ENCODE measurements at regions not wholly inside any gene's neighbourhood (a gene's known extent, or its start where the extent isn't known, plus 50 kb on each side); places are given as distances from the start of the nearest gene placed in this dataset.

- intact Hi-C loops (cut with micrococcal nuclease) = no loop called here
Measured at GRCh38 chr4:52266537-52267137, 215.5 kb downstream of the SPATA18 start.

GRCh38 chr4:52269761-52270160 is 218.7 kb downstream of the SPATA18 start:
- Histone ChIP-seq H4K20me1 (ENCODE audit: insufficient read depth) (no peaks in the 10 kb centered on the region), H3K9me2 (ENCODE audit: insufficient read depth) (no peaks in the 10 kb centered on the region), H3K4me1 (ENCODE audit: control insufficient read depth in 1 of 2, insufficient read depth in 2 of 2, low read length in 2 of 2) (no peaks in the 10 kb centered on the region), H3K4me2 (ENCODE audit: low read length) (no peak overlapping the region), H3K36me3 (ENCODE audit: control insufficient read depth in 1 of 2, insufficient read depth in 2 of 2, low read length in 2 of 2) (no peaks in the 10 kb centered on the region), H3K4me3 (replicated peaks in 1 of 2; ENCODE audit: low read depth in 1 of 2, low read length in 2 of 2) (no peak overlapping the region), H3K9ac (ENCODE audit: low read length) (no peak overlapping the region), H3K27ac (ENCODE audit: low read depth, low read length) (no peak overlapping the region), H3K79me2 (ENCODE audit: insufficient read depth, low read length) (no peaks in the 10 kb centered on the region), H3K27me3 (ENCODE audit: insufficient read depth, low read length) (peaks cover 12% of the 10 kb centered on the region; the same call in 1 of the 2 replicates), H3K9me3 (ENCODE audit: control insufficient read depth in 1 of 2, insufficient read depth in 1 of 2, low read depth in 1 of 2, low read length in 2 of 2) (no peaks in the 10 kb centered on the region), H2AFZ (ENCODE audit: low read depth, low read length, poor library complexity, severe bottlenecking) (no peak overlapping the region)
- BruUV-seq (replicated peaks) = no TSS peak
- TF ChIP-seq SRF (IDR thresholded peaks at IDR 0.05; ENCODE audit: low read depth) (no peak), SP1 (IDR thresholded peaks at IDR 0.05; ENCODE audit: low read depth) (no peak), ZNF274 (IDR thresholded peaks at IDR 0.05; ENCODE audit: low read depth, low read length) (no peak), CBX3 (IDR thresholded peaks at IDR 0.05; ENCODE audit: low read depth) (no peak), EZH2phosphoT487 (IDR thresholded peaks at IDR 0.05; ENCODE audit: borderline replicate concordance) (no peak)
- CTCF ChIA-PET = no interaction called here
- ATAC-seq (no peak), DNase-seq (ENCODE audit: low read depth, low spot score) (no peak)
- intact Hi-C loops (cut with micrococcal nuclease) = no loop called here
- RAD21 ChIA-PET (ENCODE audit: low non-redundant PET in 1 of 2, low total read pairs in 2 of 2, uncharacterized antibody in 2 of 2, unreplicated experiment in 2 of 2) = no interaction called here
- POLR2A ChIA-PET = no interaction called here

More at GRCh38 chr4:52266537-52267137, 215.5 kb downstream of the SPATA18 start:
- Histone ChIP-seq H3K4me3 (replicated peaks in 1 of 2; ENCODE audit: low read depth in 1 of 2, low read length in 2 of 2) (no peak overlapping the region), H3K79me2 (ENCODE audit: insufficient read depth, low read length) (no peaks in the 10 kb centered on the region), H4K20me1 (ENCODE audit: insufficient read depth) (no peaks in the 10 kb centered on the region), H3K4me2 (ENCODE audit: low read length) (no peak overlapping the region), H3K9ac (ENCODE audit: low read length) (no peak overlapping the region), H3K9me2 (ENCODE audit: insufficient read depth) (no peaks in the 10 kb centered on the region), H3K4me1 (ENCODE audit: control insufficient read depth in 1 of 2, insufficient read depth in 2 of 2, low read length in 2 of 2) (no peaks in the 10 kb centered on the region), H3K27me3 (ENCODE audit: insufficient read depth, low read length) (peaks cover 12% of the 10 kb centered on the region; the same call in 1 of the 2 replicates), H2AFZ (ENCODE audit: low read depth, low read length, poor library complexity, severe bottlenecking) (no peak overlapping the region), H3K27ac (ENCODE audit: low read depth, low read length) (no peak overlapping the region), H3K9me3 (ENCODE audit: control insufficient read depth in 1 of 2, insufficient read depth in 1 of 2, low read depth in 1 of 2, low read length in 2 of 2) (no peaks in the 10 kb centered on the region), H3K36me3 (ENCODE audit: control insufficient read depth in 1 of 2, insufficient read depth in 2 of 2, low read length in 2 of 2) (no peaks in the 10 kb centered on the region)
- ChIA-PET CTCF (no interaction called here), RAD21 (ENCODE audit: low non-redundant PET in 1 of 2, low total read pairs in 2 of 2, uncharacterized antibody in 2 of 2, unreplicated experiment in 2 of 2) (no interaction called here), POLR2A (no interaction called here)
- ATAC-seq (no peak), DNase-seq (ENCODE audit: low read depth, low spot score) (no peak)
- no TSS peak for BruUV-seq (replicated peaks)
- TF ChIP-seq EZH2phosphoT487 (IDR thresholded peaks at IDR 0.05; ENCODE audit: borderline replicate concordance) (no peak), POLR2A (IDR thresholded peaks at IDR 0.05; ENCODE audit: borderline replicate concordance, extremely low read depth, insufficient read depth, insufficient read length) (no peak), JUND (IDR thresholded peaks at IDR 0.05) (no peak), CEBPB (IDR thresholded peaks at IDR 0.05; ENCODE audit: low read depth) (no peak), MAX (IDR thresholded peaks at IDR 0.05) (no peak)
